ENCODE measurements at regions not wholly inside any gene's neighbourhood (a gene's known extent, or its start where the extent isn't known, plus 50 kb on each side); places are given as distances from the start of the nearest gene placed in this dataset.

DNA sequence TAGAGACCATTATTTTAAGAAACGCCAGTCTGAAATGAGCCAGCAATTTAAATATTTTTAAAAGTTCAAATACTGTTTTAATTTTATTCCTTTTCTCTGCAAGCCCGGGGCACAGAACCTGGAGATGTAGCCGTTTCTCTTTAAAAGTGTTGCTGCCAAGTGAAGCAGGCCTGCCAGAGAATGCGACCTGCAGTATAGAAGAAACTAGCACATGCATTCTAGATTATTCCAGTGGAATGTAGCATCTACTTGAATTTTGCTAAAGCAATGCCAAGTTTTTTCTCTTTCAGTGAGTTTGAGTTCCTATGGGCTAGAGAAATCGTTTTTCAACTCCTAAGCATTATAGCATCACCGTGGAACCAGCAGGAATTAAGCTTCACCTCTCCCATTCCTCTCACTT lies 101.3 kb downstream of the QRSL1 start:
- H3K9me3 ChIP-seq = no peaks in the 10 kb centered on the region
- no peaks in the 10 kb centered on the region for H3K36me3 ChIP-seq
- intact Hi-C loops (cut with DNase I) = no loop called here
- H3K27me3 ChIP-seq (replicated peaks; ENCODE audit: insufficient read depth) = no peaks in the 10 kb centered on the region
- 40% methylated on average over 6 of the region's 6 CpGs for whole genome bisulfite sequencing
- no peaks in the 10 kb centered on the region for H3K4me1 ChIP-seq (replicated peaks)
- no peak overlapping the region for H3K4me3 ChIP-seq
- DNase-seq (ENCODE audit: low spot score) = no peak
- H3K27ac ChIP-seq = no peak overlapping the region
- no peak for TF ChIP-seq POLR2AphosphoS5 (IDR thresholded peaks at IDR 0.05)
- no peak for TF ChIP-seq POLR2A (IDR thresholded peaks at IDR 0.05)
- TF ChIP-seq, protein P1, sequence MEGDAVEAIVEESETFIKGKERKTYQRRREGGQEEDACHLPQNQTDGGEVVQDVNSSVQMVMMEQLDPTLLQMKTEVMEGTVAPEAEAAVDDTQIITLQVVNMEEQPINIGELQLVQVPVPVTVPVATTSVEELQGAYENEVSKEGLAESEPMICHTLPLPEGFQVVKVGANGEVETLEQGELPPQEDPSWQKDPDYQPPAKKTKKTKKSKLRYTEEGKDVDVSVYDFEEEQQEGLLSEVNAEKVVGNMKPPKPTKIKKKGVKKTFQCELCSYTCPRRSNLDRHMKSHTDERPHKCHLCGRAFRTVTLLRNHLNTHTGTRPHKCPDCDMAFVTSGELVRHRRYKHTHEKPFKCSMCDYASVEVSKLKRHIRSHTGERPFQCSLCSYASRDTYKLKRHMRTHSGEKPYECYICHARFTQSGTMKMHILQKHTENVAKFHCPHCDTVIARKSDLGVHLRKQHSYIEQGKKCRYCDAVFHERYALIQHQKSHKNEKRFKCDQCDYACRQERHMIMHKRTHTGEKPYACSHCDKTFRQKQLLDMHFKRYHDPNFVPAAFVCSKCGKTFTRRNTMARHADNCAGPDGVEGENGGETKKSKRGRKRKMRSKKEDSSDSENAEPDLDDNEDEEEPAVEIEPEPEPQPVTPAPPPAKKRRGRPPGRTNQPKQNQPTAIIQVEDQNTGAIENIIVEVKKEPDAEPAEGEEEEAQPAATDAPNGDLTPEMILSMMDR (IDR thresholded peaks at IDR 0.05) = no peak

DNA sequence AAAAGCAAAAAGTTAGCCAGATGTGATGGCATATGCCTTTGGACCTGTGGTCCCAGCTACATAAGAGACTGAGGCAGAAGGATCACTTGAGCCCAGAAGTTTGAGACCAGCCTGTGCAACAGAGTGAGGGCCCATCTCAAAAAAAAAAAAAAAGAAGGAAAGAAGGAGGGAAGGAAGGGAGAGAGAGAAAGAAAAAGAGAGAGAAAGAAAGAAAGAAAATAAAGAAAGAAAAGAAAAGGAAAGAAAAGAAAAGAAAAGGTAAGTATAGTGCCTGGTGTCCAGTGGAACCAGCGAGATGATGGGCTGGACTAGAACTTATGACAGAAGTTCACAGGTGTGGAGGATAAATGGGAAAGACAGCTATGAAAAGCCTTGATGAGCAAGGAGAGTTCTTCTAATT lies 100.9 kb downstream of the QRSL1 start:
- Histone ChIP-seq H3K4me1 (replicated peaks) (no peaks in the 10 kb centered on the region), H3K9me3 (no peaks in the 10 kb centered on the region), H3K36me3 (no peaks in the 10 kb centered on the region), H3K4me3 (no peak overlapping the region), H3K27me3 (replicated peaks; ENCODE audit: insufficient read depth) (no peaks in the 10 kb centered on the region), H3K27ac (no peak overlapping the region)
- 100% methylated on average over 1 of the region's 1 CpG for WGBS
- TF ChIP-seq, protein P1 (IDR thresholded peaks at IDR 0.05) = no peak
- TF ChIP-seq POLR2A (IDR thresholded peaks at IDR 0.05) = no peak
- TF ChIP-seq POLR2AphosphoS5 (IDR thresholded peaks at IDR 0.05) = no peak
- intact Hi-C loops (cut with DNase I) = no loop called here
- no peak for DNase-seq (ENCODE audit: low spot score)

DNA sequence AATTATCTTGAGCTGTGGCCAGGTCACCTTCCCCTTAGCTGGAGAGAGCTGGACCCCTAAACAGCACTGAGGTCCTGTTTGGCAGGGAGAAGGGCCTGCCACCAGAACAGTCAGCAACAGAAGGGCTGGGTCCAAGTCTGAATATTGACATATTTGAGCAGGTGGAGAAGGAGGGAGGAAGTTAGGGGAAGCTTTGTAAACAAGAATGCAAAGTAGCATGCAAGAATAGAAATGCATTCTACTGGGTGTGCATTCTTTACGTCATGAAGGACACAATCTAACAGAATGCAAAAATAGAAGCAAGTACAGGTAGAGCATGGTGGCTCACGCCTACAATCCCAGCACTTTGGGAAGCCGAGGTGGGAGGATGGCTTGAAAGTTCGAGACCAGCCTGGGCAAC lies 100.5 kb downstream of the QRSL1 start:
- intact Hi-C loops (cut with DNase I) = no loop called here
- DNase-seq (ENCODE audit: low spot score) = no peak
- WGBS = 84% methylated on average over 4 of the region's 4 CpGs
- Histone ChIP-seq H3K27ac (no peak overlapping the region), H3K4me3 (no peak overlapping the region), H3K4me1 (replicated peaks) (no peaks in the 10 kb centered on the region), H3K9me3 (no peaks in the 10 kb centered on the region), H3K36me3 (no peaks in the 10 kb centered on the region), H3K27me3 (replicated peaks; ENCODE audit: insufficient read depth) (no peaks in the 10 kb centered on the region)
- no peak for TF ChIP-seq POLR2A (IDR thresholded peaks at IDR 0.05)
- TF ChIP-seq, protein P1 (IDR thresholded peaks at IDR 0.05) = no peak
- no peak for TF ChIP-seq POLR2AphosphoS5 (IDR thresholded peaks at IDR 0.05)

DNA sequence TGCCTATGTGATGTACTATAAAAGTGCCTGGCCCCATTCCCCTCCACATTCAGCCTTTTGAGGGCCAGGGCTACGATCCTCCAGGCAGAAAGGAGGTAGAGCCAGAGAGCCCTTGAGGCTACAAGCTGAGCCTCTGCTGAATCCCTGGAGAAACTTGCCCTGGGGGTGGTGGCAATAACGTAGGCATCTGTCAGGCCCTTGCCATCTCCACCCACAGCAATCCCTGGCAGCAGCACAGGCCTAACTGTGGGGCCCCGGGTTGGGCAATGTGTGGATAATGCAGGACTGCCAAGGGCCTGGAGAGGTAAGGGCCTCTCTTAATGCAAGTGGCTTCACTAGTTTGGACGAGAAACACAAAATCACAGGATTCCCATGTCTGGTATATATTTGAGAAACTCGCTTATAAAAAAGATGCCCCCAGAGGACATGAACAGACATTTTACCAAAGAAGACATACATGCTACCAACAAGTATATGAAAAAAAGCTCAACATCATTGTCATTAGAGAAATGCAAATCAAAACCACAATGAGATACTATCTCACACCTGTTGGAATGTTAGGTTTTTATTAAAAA lies 99.0 kb downstream of the QRSL1 start:
- DNase-seq (ENCODE audit: low spot score) = no peak
- Histone ChIP-seq H3K4me1 (replicated peaks) (no peaks in the 10 kb centered on the region), H3K27me3 (replicated peaks; ENCODE audit: insufficient read depth) (no peaks in the 10 kb centered on the region), H3K9me3 (no peaks in the 10 kb centered on the region), H3K27ac (no peak overlapping the region), H3K36me3 (no peaks in the 10 kb centered on the region), H3K4me3 (no peak overlapping the region)
- intact Hi-C loops (cut with DNase I) = no loop called here
- TF ChIP-seq, protein P1 (IDR thresholded peaks at IDR 0.05) = no peak
- no peak for TF ChIP-seq POLR2AphosphoS5 (IDR thresholded peaks at IDR 0.05)
- no peak for TF ChIP-seq POLR2A (IDR thresholded peaks at IDR 0.05)
- WGBS = 43% methylated on average over 5 of the region's 5 CpGs

DNA sequence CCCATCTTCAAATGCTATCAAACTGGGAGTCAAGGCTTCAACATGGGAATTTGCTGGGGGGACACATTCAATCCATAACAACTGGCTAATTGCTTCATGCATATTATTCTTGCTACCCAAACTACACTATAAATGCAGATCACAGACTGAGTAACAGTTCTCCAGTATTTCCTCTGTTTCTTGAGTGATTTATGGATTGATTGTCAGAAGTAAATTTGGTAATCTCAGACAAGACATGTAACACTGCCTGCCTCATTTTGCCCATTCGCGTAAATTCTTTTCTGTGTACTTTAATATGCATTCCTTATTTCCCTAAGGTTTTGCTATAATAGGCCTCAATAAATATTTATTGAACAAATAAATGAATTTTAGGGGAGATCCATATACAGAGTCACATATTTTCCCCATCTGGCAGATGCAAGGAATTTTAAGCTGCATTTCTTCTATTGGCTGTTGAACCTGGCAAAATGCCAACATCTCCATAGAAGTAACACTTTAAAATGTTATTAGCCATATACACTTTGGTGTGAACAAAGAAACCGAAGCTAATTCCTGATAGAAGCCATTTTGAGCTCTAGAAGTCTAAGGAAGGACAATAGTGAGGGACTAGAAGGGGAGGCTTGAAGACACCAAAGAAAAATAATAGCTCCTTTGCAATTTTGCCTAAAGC lies 98.2 kb downstream of the QRSL1 start:
- Histone ChIP-seq H3K4me3 (no peak overlapping the region), H3K4me1 (replicated peaks) (no peaks in the 10 kb centered on the region), H3K27ac (no peak overlapping the region), H3K36me3 (no peaks in the 10 kb centered on the region), H3K27me3 (replicated peaks; ENCODE audit: insufficient read depth) (no peaks in the 10 kb centered on the region), H3K9me3 (no peaks in the 10 kb centered on the region)
- intact Hi-C loops (cut with DNase I) = no loop called here
- no peak for DNase-seq (ENCODE audit: low spot score)
- WGBS = 73% methylated on average over 3 of the region's 3 CpGs
- TF ChIP-seq, protein P1 (IDR thresholded peaks at IDR 0.05) = no peak
- TF ChIP-seq POLR2AphosphoS5 (IDR thresholded peaks at IDR 0.05) (no peak), POLR2A (IDR thresholded peaks at IDR 0.05) (no peak)

Data from prostate gland (tissue), 2 donors.